ENCODE measurements at regions not wholly inside any gene's neighbourhood (a gene's known extent, or its start where the extent isn't known, plus 50 kb on each side); places are given as distances from the start of the nearest gene placed in this dataset.
"Not testable (repeated sequence)": the region's sequence is repeated elsewhere in the genome, so short reads cannot be mapped to it uniquely, and the experiment has no call there.

GRCh38 chr2:49702740-49703139 lies 548.4 kb upstream of the FSHR start:
- no peaks in the 10 kb centered on the region for H3K27me3 Mint-ChIP-seq (ENCODE audit: unreplicated experiment)
- H3K4me3 Mint-ChIP-seq (ENCODE audit: unreplicated experiment): no peak overlapping the region
- no peaks in the 10 kb centered on the region for H3K36me3 Mint-ChIP-seq (ENCODE audit: unreplicated experiment)
- no peak for DNase-seq (ENCODE audit: extremely low spot score, unreplicated experiment)
- no peaks in the 10 kb centered on the region for H3K4me1 Mint-ChIP-seq (ENCODE audit: unreplicated experiment)
- no peaks in the 10 kb centered on the region for H3K9me3 Mint-ChIP-seq (ENCODE audit: unreplicated experiment)
- no peak for TF ChIP-seq CTCF (IDR thresholded peaks at IDR 0.05)
- no peak overlapping the region for H3K27ac Mint-ChIP-seq (ENCODE audit: unreplicated experiment)

- no peak for TF ChIP-seq CTCF (IDR thresholded peaks at IDR 0.05)
- H3K9me3 Mint-ChIP-seq (ENCODE audit: unreplicated experiment): no peaks in the 10 kb centered on the region
- no peaks in the 10 kb centered on the region for H3K27me3 Mint-ChIP-seq (ENCODE audit: unreplicated experiment)
- H3K27ac Mint-ChIP-seq (ENCODE audit: unreplicated experiment): no peak overlapping the region
- H3K36me3 Mint-ChIP-seq (ENCODE audit: unreplicated experiment): no peaks in the 10 kb centered on the region
- H3K4me1 Mint-ChIP-seq (ENCODE audit: unreplicated experiment): no peaks in the 10 kb centered on the region
- no peak overlapping the region for H3K4me3 Mint-ChIP-seq (ENCODE audit: unreplicated experiment)
- DNase-seq (ENCODE audit: extremely low spot score, unreplicated experiment): no peak
Observed at GRCh38 chr2:49693961-49694360, 539.6 kb upstream of the FSHR start.

GRCh38 chr2:49692022-49692421 lies 537.7 kb upstream of the FSHR start:
- H3K4me3 Mint-ChIP-seq (ENCODE audit: unreplicated experiment); H3K36me3 Mint-ChIP-seq (ENCODE audit: unreplicated experiment); H3K4me1 Mint-ChIP-seq (ENCODE audit: unreplicated experiment); H3K27me3 Mint-ChIP-seq (ENCODE audit: unreplicated experiment); H3K27ac Mint-ChIP-seq (ENCODE audit: unreplicated experiment); DNase-seq (ENCODE audit: extremely low spot score, unreplicated experiment); H3K9me3 Mint-ChIP-seq (ENCODE audit: unreplicated experiment): not testable (repeated sequence)

GRCh38 chr2:49687918-49688317 lies 533.6 kb upstream of the FSHR start:
- Mint-ChIP-seq H3K9me3 (ENCODE audit: unreplicated experiment) (no peaks in the 10 kb centered on the region), H3K4me1 (ENCODE audit: unreplicated experiment) (no peaks in the 10 kb centered on the region), H3K27ac (ENCODE audit: unreplicated experiment) (no peak overlapping the region), H3K4me3 (ENCODE audit: unreplicated experiment) (no peak overlapping the region), H3K36me3 (ENCODE audit: unreplicated experiment) (no peaks in the 10 kb centered on the region), H3K27me3 (ENCODE audit: unreplicated experiment) (no peaks in the 10 kb centered on the region)
- TF ChIP-seq CTCF (IDR thresholded peaks at IDR 0.05): peak; percentile 46
- DNase-seq (ENCODE audit: extremely low spot score, unreplicated experiment): no peak

- H3K27me3 Mint-ChIP-seq (ENCODE audit: unreplicated experiment): no peaks in the 10 kb centered on the region
- no peak overlapping the region for H3K4me3 Mint-ChIP-seq (ENCODE audit: unreplicated experiment)
- H3K9me3 Mint-ChIP-seq (ENCODE audit: unreplicated experiment): no peaks in the 10 kb centered on the region
- H3K4me1 Mint-ChIP-seq (ENCODE audit: unreplicated experiment): no peaks in the 10 kb centered on the region
- no peaks in the 10 kb centered on the region for H3K36me3 Mint-ChIP-seq (ENCODE audit: unreplicated experiment)
- H3K27ac Mint-ChIP-seq (ENCODE audit: unreplicated experiment): no peak overlapping the region
- TF ChIP-seq CTCF (IDR thresholded peaks at IDR 0.05): no peak
- no peak for DNase-seq (ENCODE audit: extremely low spot score, unreplicated experiment)
Observed at GRCh38 chr2:49686897-49687442, 532.7 kb upstream of the FSHR start.

GRCh38 chr2:49686291-49686690 lies 532.0 kb upstream of the FSHR start:
- no peak for DNase-seq (ENCODE audit: extremely low spot score, unreplicated experiment)
- Mint-ChIP-seq H3K36me3 (ENCODE audit: unreplicated experiment) (no peaks in the 10 kb centered on the region), H3K27ac (ENCODE audit: unreplicated experiment) (no peak overlapping the region), H3K9me3 (ENCODE audit: unreplicated experiment) (no peaks in the 10 kb centered on the region), H3K27me3 (ENCODE audit: unreplicated experiment) (no peaks in the 10 kb centered on the region), H3K4me3 (ENCODE audit: unreplicated experiment) (no peak overlapping the region), H3K4me1 (ENCODE audit: unreplicated experiment) (no peaks in the 10 kb centered on the region)
- no peak for TF ChIP-seq CTCF (IDR thresholded peaks at IDR 0.05)
